Right atrium auricular region (tissue), 2 donors: ENCODE measurements at regions not wholly inside any gene's neighbourhood (a gene's known extent, or its start where the extent isn't known, plus 50 kb on each side); places are given as distances from the start of the nearest gene placed in this dataset.
"Not testable (repeated sequence)": the region's sequence is repeated elsewhere in the genome, so short reads cannot be mapped to it uniquely, and the experiment has no call there.

ENCODE experiments used
- DNase-seq: peaks from one replicate; pipeline ENCODE4 v3.0.0-alpha.2; 2019; ENCODE audit warnings: low spot score
- H3K27ac ChIP-seq, 2 donors: fragments of 200-600 bp; sonication (generic); 1 replicate in 1 of 2; 2 replicates in 1 of 2; pipeline ENCODE4 v1.5.1; 2016 to 2019
- H3K27me3 ChIP-seq, 2 donors: fragments of 200-600 bp; sonication (generic); one replicate each; pipeline versions ENCODE4 v1.5.1 to v1.6.0; 2017 to 2019
- H3K36me3 ChIP-seq: fragments of 200-600 bp; sonication (generic); one replicate; pipeline ENCODE4 v1.5.1; 2016
- H3K4me1 ChIP-seq, 2 donors: fragments of 200-600 bp; sonication (generic); one replicate each; pipeline versions ENCODE4 v1.5.1 to v1.6.0; 2017 to 2019
- H3K4me3 ChIP-seq, 2 donors: fragments of 200-600 bp; sonication (generic); 1 replicate in 1 of 2; 2 replicates in 1 of 2; pipeline ENCODE4 v1.5.1; 2017 to 2019; ENCODE audit warnings: mild to moderate bottlenecking in 1 of 2, moderate library complexity in 1 of 2
- H3K9me3 ChIP-seq, 2 donors: fragments of 200-600 bp; sonication (generic); one replicate each; pipeline ENCODE4 v1.5.1; 2019
- CTCF ChIP-seq, 2 donors: fragments of 200-600 bp; sonication (generic); IDR thresholded peaks; one replicate each; pipeline ENCODE4 v1.5.1; 2019; ENCODE audit warnings: antibody characterized with exemption in 2 of 2

GRCh38 chr15:30801140-30801895 is 102.4 kb upstream of the FAN1 start:
- not testable (repeated sequence) for H3K4me1 ChIP-seq, H3K27ac ChIP-seq, H3K36me3 ChIP-seq, H3K9me3 ChIP-seq, H3K4me3 ChIP-seq, DNase-seq, H3K27me3 ChIP-seq
- TF ChIP-seq CTCF (IDR thresholded peaks at IDR 0.05), result peak in 1 of 2 donors; percentile 47

DNA sequence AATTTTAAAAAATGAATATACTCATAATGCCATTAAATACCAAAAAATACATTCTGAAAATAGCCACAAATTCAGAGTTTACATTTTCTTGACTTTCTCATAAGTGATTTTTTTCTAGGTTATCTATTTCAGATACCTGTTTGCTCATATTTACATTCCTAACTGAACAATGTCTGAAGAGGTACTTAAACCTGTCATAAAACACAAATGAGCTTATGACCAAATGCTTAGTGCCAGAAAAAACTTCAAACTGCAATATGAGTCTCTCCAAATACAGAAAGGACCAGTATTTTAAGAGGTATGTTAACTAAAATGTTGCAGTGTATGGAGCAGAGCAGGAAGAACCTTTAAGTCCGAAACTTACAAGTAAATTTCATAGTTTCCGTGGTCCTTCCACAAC is 101.7 kb upstream of the FAN1 start:
- not testable (repeated sequence) for H3K4me3 ChIP-seq, H3K9me3 ChIP-seq, H3K36me3 ChIP-seq, H3K27ac ChIP-seq, H3K4me1 ChIP-seq, H3K27me3 ChIP-seq, DNase-seq

GRCh38 chr15:30803703-30804102 is 100.0 kb upstream of the FAN1 start:
- H3K9me3 ChIP-seq, H3K36me3 ChIP-seq, H3K27me3 ChIP-seq, H3K4me1 ChIP-seq, H3K27ac ChIP-seq, DNase-seq, H3K4me3 ChIP-seq: not testable (repeated sequence)

- no peak for TF ChIP-seq CTCF (IDR thresholded peaks at IDR 0.05)
- Histone ChIP-seq H3K4me3 (no peak overlapping the region), H3K36me3 (no peaks in the 10 kb centered on the region), H3K27me3 (no peaks in the 10 kb centered on the region), H3K27ac (no peak overlapping the region), H3K4me1 (no peaks in the 10 kb centered on the region), H3K9me3 (no peaks in the 10 kb centered on the region)
- DNase-seq, result peak; percentile 54
Observed at GRCh38 chr15:30816430-30816829, 87.3 kb upstream of the FAN1 start.

DNA sequence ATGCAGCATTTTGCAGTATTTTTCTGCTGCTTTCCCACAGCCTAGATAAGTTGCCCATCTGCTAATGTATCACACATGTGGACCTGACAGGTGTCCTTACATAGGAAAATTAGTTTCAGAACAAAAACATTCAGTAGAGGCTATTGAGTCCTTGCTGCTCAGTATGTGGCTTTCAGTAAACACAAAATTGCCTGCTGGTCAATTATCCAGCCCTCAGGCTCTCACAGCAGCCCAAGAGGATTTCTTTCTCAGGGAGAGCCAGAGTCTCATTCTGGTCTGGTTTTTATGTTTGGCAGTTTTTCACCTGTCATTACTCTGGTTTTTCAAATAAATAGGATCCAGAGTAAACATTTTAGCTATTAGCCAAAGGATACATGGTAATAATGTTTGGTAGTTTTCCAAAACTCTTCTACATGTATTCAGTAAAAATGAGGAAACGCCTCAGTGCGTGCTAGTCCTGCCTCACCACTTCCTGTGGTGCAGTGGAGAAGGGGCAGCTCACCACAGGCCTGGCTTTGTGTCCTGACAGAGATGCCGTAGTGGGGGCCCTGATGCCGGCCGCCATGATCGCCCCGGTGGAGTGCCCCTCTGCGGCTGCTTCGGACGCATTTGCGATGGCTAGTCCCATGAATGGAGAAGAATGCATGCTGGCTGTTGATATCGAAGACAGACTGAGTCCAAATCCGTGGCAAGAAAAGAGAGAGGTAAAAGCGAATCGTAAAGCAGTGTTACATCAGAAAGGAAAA is 80.5 kb upstream of the FAN1 start:
- not testable (repeated sequence) for H3K4me1 ChIP-seq, H3K27me3 ChIP-seq, H3K36me3 ChIP-seq, H3K27ac ChIP-seq, H3K9me3 ChIP-seq, DNase-seq, H3K4me3 ChIP-seq

- no peak for DNase-seq
- TF ChIP-seq CTCF (IDR thresholded peaks at IDR 0.05), result no peak
- Histone ChIP-seq H3K27ac (no peak overlapping the region), H3K4me1 (no peaks in the 10 kb centered on the region), H3K27me3 (no peaks in the 10 kb centered on the region), H3K4me3 (no peak overlapping the region), H3K9me3 (no peaks in the 10 kb centered on the region), H3K36me3 (no peaks in the 10 kb centered on the region)
Observed at GRCh38 chr15:30824518-30825195, 79.1 kb upstream of the FAN1 start.

- H3K27me3 ChIP-seq, result no peaks in the 10 kb centered on the region
- TF ChIP-seq CTCF (IDR thresholded peaks at IDR 0.05), result no peak
- H3K36me3 ChIP-seq, result no peaks in the 10 kb centered on the region
- no peak overlapping the region for H3K4me3 ChIP-seq
- DNase-seq, result no peak
- H3K27ac ChIP-seq, result no peak overlapping the region
- H3K9me3 ChIP-seq, result no peaks in the 10 kb centered on the region
- H3K4me1 ChIP-seq, result no peaks in the 10 kb centered on the region
Observed at GRCh38 chr15:30827625-30828303, 76.0 kb upstream of the FAN1 start.

DNA sequence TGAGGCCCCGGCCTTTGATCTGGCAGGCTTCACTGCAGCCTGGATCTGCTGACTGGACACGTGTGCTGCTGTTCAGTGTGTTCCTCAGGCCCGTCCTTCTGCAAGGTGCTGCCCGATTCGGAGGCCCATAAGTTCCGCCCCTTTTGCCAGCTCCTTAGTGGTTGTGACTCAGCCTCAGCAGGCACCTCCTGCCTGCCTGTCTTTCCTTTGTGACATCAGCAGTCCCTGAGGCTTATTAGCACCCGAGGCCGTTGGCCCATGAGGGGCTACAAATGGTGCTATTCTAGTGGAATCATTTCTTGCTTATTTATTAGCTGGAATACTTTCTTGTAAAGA is 75.4 kb upstream of the FAN1 start:
- H3K4me1 ChIP-seq, H3K9me3 ChIP-seq, DNase-seq, H3K4me3 ChIP-seq, H3K27me3 ChIP-seq, H3K36me3 ChIP-seq, H3K27ac ChIP-seq: not testable (repeated sequence)
